GM12875 (cell line): ENCODE measurements at regions not wholly inside any gene's neighbourhood (a gene's known extent, or its start where the extent isn't known, plus 50 kb on each side); places are given as distances from the start of the nearest gene placed in this dataset.

Source experiments
- H3K4me3 ChIP-seq: one replicate; pipeline ENCODE4 v1.5.1; 2011; ENCODE audit warnings: low read depth, low read length, control low read depth
- CTCF ChIP-seq: IDR thresholded peaks from 2 replicates; pipeline ENCODE4 v1.5.1; 2011; ENCODE audit warnings: low read depth, mild to moderate bottlenecking, control low read depth, inconsistent platforms, low read length, moderate library complexity, borderline replicate concordance; ENCODE audit not compliant: insufficient read depth

DNA sequence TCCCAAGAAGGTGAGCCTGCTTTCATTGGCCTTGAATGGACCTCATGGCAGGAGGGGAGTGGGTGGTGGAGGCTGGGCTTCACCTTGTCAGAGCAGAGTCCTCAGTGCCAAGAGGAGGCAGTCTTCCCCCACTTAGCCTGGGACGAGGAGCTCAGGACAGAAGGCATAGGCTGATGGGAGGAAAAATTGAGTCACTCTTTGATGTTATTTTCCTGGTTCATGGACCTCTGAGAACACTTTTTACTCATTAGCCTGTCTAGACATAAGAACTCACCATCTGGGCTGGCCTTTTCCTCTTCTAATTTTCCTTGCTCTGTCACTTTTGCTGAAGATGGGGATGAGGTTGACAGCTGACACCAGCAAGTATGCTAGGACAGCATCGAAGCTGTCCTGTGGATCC is 225.7 kb upstream of the TNP1 start:
- TF ChIP-seq CTCF = no peak
- H3K4me3 ChIP-seq = no peak overlapping the region

DNA sequence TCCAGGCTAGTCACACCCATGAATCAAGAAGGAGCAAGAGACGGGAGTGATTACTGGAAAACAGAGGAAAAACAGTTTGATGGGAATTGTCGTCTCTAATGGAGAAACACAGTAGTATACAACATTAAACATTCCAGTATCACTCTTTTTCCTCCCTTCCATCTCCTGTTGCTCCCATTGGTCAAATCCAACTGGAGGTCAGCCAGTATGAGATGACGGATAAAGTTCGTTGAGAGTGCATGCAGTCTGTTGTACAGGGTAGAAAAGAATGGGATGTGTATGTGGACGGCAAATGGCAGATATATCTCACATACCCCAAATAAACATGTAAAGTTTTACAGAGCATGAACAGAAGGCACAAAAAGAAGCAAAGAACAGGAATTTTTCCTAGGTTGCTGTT is 221.9 kb upstream of the TNP1 start:
- no peak for TF ChIP-seq CTCF

DNA sequence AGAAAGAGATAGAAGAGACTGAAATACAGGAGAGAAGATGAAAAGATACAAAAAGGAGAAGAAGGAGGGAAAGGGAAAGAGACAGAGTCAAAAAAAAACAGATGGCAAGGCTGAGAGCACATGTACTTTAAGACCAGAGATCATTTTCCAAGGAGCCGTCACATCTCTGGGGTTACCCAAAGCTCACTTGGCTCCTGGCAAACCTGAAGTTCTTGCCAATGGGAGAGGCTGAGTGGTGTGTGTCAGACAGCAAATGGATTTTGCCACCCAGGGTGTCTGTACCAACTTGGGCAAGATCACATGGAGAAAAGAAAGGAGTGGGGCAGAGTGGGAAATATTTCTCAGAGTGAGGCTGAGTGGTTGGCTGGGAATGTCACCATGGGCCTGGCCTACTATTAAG is 219.3 kb upstream of the TNP1 start:
- TF ChIP-seq CTCF = no peak

More for the DNA sequence above, 221.9 kb upstream of the TNP1 start:
- H3K4me3 ChIP-seq = no peak overlapping the region

DNA sequence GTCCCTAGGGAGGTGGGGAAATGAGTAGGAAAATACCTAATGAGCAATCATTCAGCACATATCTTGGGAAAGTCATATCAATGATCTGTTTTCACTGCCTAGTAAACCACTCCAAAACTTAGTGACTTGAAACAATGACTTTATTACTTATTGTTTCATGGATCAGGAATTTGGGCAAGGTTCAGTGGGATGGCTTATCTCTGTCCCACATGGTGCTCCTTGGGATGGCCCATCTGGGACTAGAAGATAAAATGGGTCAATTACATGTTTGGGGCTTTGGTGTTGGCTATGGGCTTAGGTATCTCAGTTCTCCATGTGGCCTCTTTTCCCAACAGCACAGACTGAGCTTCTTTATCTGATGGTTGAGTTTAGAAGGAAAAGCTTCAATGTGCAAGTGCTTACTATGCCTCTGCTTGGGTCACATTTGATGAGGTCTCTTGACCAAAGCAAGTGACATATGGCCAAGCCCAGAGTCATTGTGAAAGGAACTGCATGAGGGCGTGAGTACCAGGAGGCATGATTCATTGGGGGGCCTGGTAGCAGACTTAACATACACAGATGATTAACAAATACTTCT is 218.1 kb upstream of the TNP1 start:
- TF ChIP-seq CTCF = no peak
- H3K4me3 ChIP-seq = no peak overlapping the region

More for the DNA sequence above, 219.3 kb upstream of the TNP1 start:
- H3K4me3 ChIP-seq = no peak overlapping the region

GRCh38 chr2:217076657-217077232 is 216.9 kb upstream of the TNP1 start:
- no peak for TF ChIP-seq CTCF

DNA sequence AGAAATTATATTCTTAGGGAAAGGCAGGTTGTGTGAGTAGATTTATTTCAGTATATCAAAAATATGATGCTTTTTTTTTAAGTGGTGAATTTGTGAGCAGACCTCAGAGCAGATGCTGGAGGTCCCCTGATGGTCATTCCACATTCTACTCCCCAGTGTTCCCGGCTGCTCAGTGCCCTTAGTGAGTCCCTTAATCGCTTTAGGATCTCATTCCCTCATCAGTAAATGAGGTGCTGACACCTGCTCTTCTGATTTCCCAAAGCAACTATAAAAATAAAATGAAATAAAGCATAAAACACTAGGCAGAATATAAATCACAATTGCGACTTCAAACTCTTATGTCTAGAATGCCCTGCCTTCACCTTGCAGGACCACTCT is 216.2 kb upstream of the TNP1 start:
- TF ChIP-seq CTCF = no peak
- H3K4me3 ChIP-seq = no peak overlapping the region

More at GRCh38 chr2:217076657-217077232, 216.9 kb upstream of the TNP1 start:
- H3K4me3 ChIP-seq = no peak overlapping the region
